HG02973 (cell line): ENCODE measurements at regions not wholly inside any gene's neighbourhood (a gene's known extent, or its start where the extent isn't known, plus 50 kb on each side); places are given as distances from the start of the nearest gene placed in this dataset.

ENCODE experiments used
- ATAC-seq: cut with Tn5 transposase; IDR thresholded peaks from one replicate; pipeline ENCODE4 v1.9.1; 2021; ENCODE audit warnings: moderate library complexity; ENCODE audit not compliant: unreplicated experiment

DNA sequence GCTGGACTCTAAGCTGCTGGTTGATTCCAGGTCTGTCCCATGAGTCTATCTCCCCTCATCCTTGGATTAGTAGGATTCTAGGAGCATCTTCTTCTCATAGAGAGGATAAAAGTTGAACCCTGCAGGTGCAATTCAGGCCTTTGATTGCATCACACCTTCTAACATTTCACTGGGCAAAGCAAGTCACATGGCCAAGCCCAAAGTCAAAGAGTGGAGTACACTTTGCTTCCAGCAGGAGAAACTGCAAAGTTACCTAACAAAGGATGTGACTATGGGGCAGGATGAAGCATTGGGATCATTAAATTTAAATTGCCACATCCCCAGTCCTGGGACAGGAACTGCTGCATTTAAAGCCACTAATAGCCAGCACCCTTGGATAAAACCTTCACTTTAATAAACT lies 51.0 kb upstream of the EGFLAM start:
- no peak for ATAC-seq

DNA sequence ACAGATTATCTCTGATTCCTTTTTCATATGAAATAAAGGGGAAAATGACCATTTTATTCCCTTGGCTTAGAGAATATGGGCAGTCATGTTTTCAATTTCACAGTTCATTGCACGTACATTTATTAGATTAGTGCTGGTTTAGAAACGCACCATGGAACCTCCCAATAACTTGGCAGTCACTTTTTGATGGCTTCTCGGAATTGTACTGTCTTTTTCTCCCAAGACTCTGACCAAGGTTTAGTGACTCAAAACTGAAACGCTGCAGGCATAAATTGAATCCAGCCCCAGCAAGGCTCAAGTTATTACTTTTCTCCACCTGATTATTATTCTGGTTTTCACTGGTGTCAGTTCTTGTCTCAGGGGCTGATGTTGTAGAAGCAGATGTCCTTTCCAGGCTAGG lies 55.6 kb upstream of the EGFLAM start:
- no peak for ATAC-seq

GRCh38 chr5:38200872-38201557 lies 57.3 kb upstream of the EGFLAM start:
- no peak for ATAC-seq

GRCh38 chr5:38197118-38197517 lies 61.2 kb upstream of the EGFLAM start:
- ATAC-seq, result no peak

- ATAC-seq, result no peak
These were observed 65.3 kb upstream of the EGFLAM start for GRCh38 chr5:38193015-38193581.

GRCh38 chr5:38191693-38192092 lies 66.7 kb upstream of the EGFLAM start:
- ATAC-seq, result no peak

DNA sequence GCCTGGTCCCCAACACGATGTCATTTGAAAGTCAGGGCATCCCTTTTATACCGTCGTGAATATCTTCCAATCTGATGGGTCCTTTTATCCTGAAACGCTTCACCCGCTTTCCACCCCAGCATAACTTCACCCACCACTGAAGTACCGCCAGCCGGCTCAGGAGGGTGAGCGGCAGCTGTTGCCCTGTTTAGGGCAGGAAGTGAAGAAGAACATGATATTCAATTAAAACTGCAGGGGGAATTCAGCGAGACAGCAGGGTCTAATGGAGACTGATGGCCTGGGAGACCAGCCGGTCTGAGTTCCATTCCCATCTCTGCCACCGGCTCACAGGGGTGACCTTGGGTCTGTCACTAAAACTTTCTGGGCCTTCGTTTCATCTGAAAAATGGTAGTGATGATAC lies 68.2 kb upstream of the EGFLAM start:
- no peak for ATAC-seq

- ATAC-seq, result no peak
These were observed 69.3 kb upstream of the EGFLAM start for GRCh38 chr5:38189081-38189504.

DNA sequence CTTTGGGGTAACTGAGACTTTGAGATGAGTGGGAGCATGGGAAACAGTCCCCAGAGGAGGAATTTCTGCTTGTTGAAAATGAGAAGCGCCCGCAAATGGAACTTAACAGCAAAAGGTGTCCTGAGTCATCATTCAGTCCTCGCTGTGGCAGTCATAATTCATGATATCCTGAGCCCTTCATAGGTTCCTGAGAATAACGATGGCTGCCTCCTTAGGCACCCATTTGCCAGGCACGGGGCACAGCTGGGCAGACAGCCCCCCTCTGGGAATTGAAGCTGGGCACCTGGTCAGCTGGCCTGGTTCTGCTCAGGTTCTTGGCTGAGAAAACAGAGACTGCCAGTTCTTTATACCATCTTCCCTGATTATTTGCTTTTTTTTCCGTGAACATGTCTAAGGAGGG lies 69.8 kb upstream of the EGFLAM start:
- no peak for ATAC-seq

DNA sequence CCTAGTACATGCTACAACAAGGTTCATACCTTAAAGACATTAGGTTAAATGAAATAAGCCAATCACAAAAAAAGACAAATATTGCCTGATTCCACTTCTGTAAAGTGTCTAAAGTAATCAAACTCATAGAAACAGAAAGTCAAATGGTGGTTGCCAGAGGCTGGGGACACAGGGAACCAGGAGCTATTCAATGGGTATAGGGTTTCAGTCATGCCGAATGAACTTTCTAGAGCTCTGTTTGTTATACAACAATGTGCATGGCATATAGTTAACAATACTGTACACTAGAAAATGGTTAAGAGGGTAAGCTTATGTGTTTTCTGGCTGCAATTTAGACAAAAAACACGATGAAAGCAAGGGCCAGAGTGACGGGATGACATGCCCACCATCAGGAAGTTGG lies 70.8 kb upstream of the EGFLAM start:
- ATAC-seq, result no peak

- no peak for ATAC-seq
These were observed 73.7 kb upstream of the EGFLAM start for GRCh38 chr5:38184627-38185026.

- ATAC-seq, result no peak
These were observed 75.4 kb upstream of the EGFLAM start for GRCh38 chr5:38182991-38183390.

- ATAC-seq, result no peak
These were observed 90.3 kb upstream of the EGFLAM start for GRCh38 chr5:38168029-38168428.

- no peak for ATAC-seq
These were observed 90.8 kb upstream of the EGFLAM start for GRCh38 chr5:38167562-38167996.

DNA sequence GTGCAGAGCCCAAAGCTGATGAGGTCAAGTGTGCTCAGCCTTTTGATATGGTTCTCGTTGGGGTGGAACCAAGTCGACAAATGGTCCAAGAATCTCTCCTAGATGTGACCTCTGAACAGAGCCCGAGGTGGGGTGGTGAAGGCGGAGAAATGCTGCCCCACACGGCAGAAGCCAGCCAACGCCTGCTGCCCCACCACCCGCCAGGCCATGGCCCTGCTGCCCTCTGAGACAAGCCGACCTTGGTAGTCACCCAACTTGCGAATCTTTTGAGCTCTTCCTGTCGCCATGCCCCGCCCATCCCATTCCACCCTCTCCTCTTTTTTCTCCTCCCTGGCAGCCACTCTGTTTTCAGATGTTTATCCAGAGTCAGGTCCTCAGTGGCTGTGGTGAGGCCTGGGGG lies 91.5 kb upstream of the EGFLAM start:
- no peak for ATAC-seq

GRCh38 chr5:38165435-38165834 lies 92.9 kb upstream of the EGFLAM start:
- no peak for ATAC-seq

- ATAC-seq, result no peak
These were observed 93.5 kb upstream of the EGFLAM start for GRCh38 chr5:38164776-38165399.

DNA sequence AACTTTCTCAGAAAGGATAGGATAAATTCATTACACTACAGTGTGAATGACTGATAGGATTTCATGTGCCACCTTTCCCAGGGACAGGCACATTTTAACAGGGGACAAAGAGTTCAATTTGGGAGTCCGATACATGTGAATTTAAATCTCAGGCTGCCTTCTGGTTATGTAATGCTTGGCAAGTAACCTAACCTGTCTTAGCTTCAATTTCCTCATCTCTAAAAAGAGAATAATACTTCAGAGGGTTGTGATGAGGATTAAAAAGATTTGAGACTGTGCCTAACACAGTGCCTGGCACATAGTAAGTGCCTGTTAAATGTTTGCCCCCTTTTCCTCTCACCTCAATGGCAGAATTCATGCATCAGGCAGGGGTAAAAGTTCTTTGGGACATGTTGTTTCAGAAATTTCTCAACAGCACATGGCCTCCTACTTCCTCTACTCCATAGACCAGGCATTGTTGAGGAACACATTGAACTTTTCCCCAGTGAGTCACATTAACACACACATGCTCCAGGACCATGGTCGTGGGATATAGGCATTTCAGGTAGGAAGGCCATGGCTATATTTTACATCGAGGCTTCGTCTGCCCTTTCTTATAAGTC lies 94.6 kb upstream of the EGFLAM start:
- no peak for ATAC-seq

- no peak for ATAC-seq
These were observed 95.7 kb upstream of the EGFLAM start for GRCh38 chr5:38162625-38163024.

GRCh38 chr5:38157024-38157423 lies 101.3 kb upstream of the EGFLAM start:
- ATAC-seq, result no peak

GRCh38 chr5:38154615-38155204 lies 103.6 kb upstream of the EGFLAM start:
- no peak for ATAC-seq

GRCh38 chr5:38151878-38152277 lies 106.5 kb upstream of the EGFLAM start:
- no peak for ATAC-seq
